Hematopoietic multipotent progenitor cell (in vitro differentiated cells): ENCODE measurements at regions not wholly inside any gene's neighbourhood (a gene's known extent, or its start where the extent isn't known, plus 50 kb on each side); places are given as distances from the start of the nearest gene placed in this dataset.
"Not testable (repeated sequence)": the region's sequence is repeated elsewhere in the genome, so short reads cannot be mapped to it uniquely, and the experiment has no call there.

ENCODE experiments used
- DNase-seq, 3 donors: peaks; one replicate each; pipeline ENCODE4 v3.0.0-alpha.2; 2011 to 2015; ENCODE audit warnings: low read depth in 2 of 3, low spot score in 2 of 3

DNA sequence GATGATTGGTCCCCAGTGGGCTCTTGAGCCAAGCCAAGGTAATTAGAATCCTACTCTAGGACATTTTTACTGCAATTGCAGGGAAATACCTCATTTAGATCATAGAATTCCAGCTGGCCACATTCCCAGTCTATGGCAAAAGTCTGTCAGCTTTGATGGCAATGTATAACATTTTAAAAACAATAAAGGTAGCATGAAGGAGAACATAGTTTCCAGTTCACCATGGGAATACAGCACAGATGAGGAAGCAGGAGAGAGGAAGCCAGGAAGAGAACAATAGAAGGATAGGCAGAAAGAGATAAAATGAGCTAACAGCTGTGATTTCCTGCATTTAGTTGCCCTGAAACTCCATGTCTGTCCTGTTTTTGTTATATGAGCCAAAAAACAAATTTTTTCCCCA is 897.3 kb upstream of the DDX18 start:
- no peak for DNase-seq

- DNase-seq: no peak
Measured at GRCh38 chr2:116918574-116918973, 895.9 kb upstream of the DDX18 start.

GRCh38 chr2:116922414-116922813 is 892.1 kb upstream of the DDX18 start:
- DNase-seq: no peak

- no peak for DNase-seq
Measured at GRCh38 chr2:116924509-116924908, 890.0 kb upstream of the DDX18 start.

- no peak for DNase-seq
Measured at GRCh38 chr2:116935097-116935814, 879.2 kb upstream of the DDX18 start.

GRCh38 chr2:116948258-116948657 is 866.2 kb upstream of the DDX18 start:
- DNase-seq: no peak

DNA sequence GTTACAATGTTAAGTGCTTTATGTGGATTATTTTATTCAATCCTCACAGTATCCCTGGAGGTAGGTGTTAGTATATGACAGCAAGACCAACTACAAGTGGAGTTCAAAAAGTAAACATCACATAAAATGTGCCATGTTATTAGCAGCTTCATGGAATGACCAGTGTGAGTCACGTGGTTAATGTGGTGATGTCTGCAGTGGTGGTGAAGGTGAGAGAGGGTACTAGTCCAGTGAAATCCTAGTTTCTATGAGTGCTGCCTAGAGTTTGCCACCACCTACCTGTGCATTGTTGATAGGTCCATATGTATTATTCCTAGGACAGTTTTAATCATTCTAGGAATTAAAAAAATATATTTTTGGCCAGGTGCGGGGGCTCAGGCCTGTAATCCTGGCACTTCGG is 865.2 kb upstream of the DDX18 start:
- no peak for DNase-seq

- no peak for DNase-seq
Measured at GRCh38 chr2:116952254-116952653, 862.2 kb upstream of the DDX18 start.

DNA sequence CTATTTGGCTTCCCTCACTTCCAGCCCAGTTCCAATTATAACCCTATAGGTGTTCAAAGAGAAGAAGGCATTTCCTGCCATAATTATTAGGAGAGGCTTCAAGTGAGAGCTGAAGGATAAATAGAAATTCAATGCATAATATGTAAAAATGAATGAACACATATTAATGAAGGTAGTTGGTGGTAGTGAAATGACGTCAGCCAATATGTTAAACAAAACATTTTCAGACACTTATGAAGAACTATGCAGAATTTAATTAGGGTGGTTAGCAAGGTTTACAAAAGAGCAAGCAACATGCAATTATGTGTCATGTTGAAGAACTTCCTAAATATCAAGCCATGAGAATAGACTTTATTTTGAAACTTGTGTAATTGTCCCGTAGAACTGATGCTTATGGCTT is 858.8 kb upstream of the DDX18 start:
- no peak for DNase-seq

GRCh38 chr2:116975608-116976007 is 838.9 kb upstream of the DDX18 start:
- DNase-seq: no peak

GRCh38 chr2:116979916-116980764 is 834.4 kb upstream of the DDX18 start:
- no peak for DNase-seq

DNA sequence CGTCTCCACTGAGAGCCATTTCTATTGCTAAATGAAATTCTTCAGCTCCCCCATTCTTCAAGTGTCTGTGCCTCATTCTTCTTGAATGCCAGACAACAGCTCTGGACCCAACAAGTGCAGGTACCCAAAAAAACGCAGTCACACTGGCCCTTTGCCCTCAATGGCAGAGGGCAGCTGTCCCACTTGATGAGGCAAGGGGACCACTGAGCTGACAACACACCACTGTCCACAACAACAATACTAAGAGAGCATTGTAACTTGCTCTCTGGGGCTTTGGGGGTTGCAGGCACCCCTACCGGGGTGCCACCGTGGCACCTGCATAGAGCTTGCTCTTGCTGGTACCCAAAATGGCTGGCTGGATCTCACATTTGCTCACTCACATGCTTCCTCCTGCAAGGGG is 827.0 kb upstream of the DDX18 start:
- no peak for DNase-seq

GRCh38 chr2:116988303-116988702 is 826.2 kb upstream of the DDX18 start:
- DNase-seq: no peak

DNA sequence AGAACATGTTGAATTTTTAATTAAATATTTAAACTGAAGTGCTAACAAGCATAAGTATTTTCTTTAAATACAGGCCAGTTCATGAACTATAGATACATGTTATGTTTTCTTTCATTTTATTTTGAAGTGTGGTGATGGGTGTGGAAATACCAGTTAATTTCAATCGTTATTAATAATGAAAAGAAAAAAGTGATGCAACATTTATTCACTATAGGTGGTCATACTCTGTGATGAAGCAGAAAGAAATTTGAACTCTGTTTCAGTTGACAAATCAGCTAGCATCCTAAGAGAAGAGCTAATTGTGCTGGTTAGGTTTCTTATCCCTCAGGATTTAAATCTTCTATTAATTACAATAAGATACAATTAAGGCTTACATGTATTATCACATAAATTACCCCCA is 795.1 kb upstream of the DDX18 start:
- DNase-seq: no peak

DNA sequence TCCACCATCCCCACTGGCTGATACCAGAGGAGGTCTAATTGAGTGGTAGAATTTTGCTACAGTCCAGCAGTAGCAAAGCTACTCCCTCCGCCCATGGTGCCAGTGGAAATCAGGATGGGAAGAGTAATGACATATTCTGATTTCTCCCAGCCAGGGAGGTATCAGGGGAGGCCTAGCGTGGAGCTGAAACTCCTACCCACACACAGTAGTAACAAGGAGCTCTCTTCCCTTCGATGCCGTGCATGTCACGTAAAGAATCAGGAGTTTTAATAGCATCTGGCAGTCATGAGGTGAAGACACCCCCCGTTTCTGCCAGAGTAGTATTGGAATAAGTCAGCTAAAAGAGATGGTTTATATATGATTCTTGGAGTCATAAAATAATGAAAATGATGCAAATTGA is 786.8 kb upstream of the DDX18 start:
- no peak for DNase-seq

DNA sequence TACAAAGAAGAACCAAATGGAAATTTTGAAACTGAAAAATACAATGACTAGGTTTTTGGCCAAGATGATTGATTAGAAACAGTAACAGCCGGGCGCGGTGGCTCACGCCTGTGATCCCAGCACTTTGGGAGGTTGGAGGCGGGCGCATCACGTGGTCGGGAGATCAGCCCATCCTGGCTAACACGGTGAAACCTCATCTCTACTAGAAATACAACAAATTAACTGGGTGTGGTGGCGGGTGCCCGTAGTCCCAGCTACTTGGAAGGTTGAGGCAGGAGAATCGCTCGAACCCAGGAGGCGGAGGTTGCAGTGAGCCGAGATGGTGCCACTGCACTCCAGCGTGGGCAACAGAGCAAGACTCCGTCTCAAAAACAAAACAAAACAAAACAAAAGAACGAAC is 785.8 kb upstream of the DDX18 start:
- DNase-seq: not testable (repeated sequence)

DNA sequence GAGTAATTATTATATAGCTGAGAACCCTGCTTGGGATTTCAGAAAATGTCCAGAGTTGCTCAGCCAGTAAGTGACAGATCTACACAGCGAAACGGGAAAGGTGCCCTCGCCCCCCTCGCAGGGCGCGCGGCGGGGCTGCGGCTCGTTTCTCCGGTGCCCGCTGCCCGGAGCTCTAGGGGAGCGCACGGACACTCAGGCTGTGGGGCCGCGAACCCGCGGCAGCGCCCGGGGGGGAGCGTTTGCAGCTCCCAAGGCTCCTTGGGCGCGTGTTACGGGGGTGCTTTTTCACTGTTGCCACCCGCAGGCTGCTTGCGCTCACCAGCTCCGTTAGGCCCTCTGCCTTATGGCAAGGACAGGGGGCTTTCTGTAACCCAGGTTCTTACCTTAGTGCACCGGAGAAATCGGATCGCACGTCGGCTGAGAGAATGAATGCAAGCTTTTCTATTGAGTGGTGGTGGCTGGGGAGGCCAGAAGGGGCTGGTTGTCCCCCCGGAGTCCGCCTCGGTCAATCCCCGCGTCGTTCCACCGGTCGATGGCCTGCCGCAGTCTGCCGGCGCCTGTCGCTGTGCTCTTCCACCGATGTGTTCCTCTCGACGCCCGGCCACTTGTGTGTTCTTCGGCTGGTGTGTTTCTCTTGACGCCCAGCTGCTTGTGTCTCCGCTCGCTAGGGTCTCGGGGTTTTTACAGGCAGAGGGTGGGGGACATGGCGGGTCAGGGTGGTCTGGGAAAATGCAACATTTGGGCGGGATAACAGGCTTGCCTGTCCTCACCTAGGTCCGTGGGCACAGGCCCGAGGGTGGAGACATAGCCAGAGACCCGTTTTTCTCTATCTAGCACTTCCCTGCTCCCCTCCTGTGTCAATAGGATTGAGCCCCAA is 758.8 kb upstream of the DDX18 start:
- no peak for DNase-seq

- no peak for DNase-seq
Measured at GRCh38 chr2:117056376-117056748, 758.1 kb upstream of the DDX18 start.

- no peak for DNase-seq
Measured at GRCh38 chr2:117057016-117057415, 757.5 kb upstream of the DDX18 start.

GRCh38 chr2:117058366-117058765 is 756.1 kb upstream of the DDX18 start:
- no peak for DNase-seq

DNA sequence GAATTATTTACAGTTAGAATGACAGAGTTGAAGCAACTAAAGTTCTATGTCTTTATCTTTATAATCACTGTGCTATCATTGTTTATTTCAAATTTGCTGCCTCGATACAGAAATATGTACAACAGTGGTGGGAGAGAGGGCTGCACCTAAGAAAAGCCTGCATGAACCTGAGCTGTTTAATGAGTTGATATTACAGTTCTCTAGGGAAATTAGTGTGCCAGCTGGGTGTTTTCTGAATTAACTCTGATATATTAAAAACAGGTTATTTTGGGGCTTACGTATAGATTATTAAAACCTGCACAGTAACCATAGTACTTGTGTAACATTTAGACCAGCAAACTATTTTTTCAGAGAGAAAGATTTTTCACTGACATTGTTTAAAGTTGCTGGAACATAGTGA is 750.5 kb upstream of the DDX18 start:
- DNase-seq: no peak
